WTC11 (cell line): ENCODE measurements at regions not wholly inside any gene's neighbourhood (a gene's known extent, or its start where the extent isn't known, plus 50 kb on each side); places are given as distances from the start of the nearest gene placed in this dataset.

ENCODE experiments used
- ATF3 ChIP-seq: sonication (generic); formaldehyde crosslinking; conservative IDR thresholded peaks from 2 replicates; pipeline ENCODE4 v1.8.1; 2022; ENCODE audit warnings: mild to moderate bottlenecking, missing genetic modification reagents
- CREM ChIP-seq: sonication (generic); formaldehyde crosslinking; IDR thresholded peaks from 2 replicates; pipeline ENCODE4 v1.8.1; 2022; ENCODE audit warnings: mild to moderate bottlenecking, missing genetic modification reagents, moderate library complexity
- CTCF ChIP-seq: fragments of 200-600 bp; IDR thresholded peaks from 2 replicates; pipeline ENCODE4 v1.8.0; 2022; ENCODE audit warnings: antibody characterized with exemption
- E2F4 ChIP-seq: sonication (generic); formaldehyde crosslinking; IDR thresholded peaks from 2 replicates; pipeline ENCODE4 v1.8.1; 2022; ENCODE audit warnings: low read depth, mild to moderate bottlenecking, moderate library complexity, missing genetic modification reagents, borderline replicate concordance
- JAZF1 ChIP-seq: fragments of 250-450 bp; sonication (Bioruptor Pico); IDR thresholded peaks from 2 replicates; pipeline ENCODE4 v1.9.0; 2021; ENCODE audit warnings: moderate library complexity, mild to moderate bottlenecking, inconsistent platforms

GRCh38 chr7:136143271-136143670 lies 166.1 kb upstream of the MTPN start:
- TF ChIP-seq CTCF (no peak), CREM (CRISPR knock-in tag) (no peak), ATF3 (CRISPR knock-in tag) (no peak), E2F4 (CRISPR knock-in tag) (no peak), JAZF1 (no peak)
